ELR (cell line): ENCODE measurements at regions not wholly inside any gene's neighbourhood (a gene's known extent, or its start where the extent isn't known, plus 50 kb on each side); places are given as distances from the start of the nearest gene placed in this dataset.
"Not testable (repeated sequence)": the region's sequence is repeated elsewhere in the genome, so short reads cannot be mapped to it uniquely, and the experiment has no call there.

Experiments used
- DNase-seq: peaks from one replicate; pipeline ENCODE4 v3.0.0-alpha.2; 2015; ENCODE audit warnings: low read depth

DNA sequence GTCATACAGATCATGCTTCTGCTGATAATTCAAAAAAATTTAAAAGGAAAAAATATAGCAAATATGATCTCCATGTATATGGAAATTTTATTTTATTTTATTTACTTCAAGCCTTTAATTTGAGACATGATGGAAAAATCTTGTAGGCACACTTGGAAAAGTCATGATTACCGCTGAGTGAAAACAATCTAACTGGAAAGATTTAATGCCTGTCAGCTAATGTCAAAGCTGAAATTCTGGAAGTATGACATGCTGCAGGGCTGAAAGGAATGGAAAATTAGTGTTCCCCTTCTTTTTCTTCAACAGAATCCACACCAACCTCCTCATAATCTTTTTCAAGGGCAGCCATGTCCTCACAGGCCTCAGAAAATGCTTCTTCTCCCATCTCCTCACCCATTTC lies 58.2 kb downstream of the RPRM start:
- no peak for DNase-seq

DNA sequence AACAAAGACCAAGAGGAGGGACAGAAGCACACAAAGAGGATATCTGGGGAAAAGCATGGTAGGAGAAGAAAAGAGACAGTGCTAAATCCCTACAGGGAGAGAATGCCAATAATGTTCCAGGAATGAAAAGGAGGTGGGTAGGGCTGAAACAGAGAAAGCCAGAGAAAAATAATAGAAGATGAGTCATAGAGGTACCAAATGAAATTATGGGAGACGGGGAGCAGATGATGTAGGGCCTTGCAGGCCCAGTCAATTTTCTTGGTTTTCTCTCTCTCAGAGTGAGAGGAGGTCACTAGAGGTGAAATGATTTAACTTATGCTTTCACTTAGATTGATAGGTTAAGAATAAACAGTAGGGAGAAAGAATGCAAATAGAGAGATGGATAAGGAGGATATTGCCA lies 61.5 kb downstream of the RPRM start:
- DNase-seq = no peak

- no peak for DNase-seq
Measured at GRCh38 chr2:153416071-153416470, 62.5 kb downstream of the RPRM start.

DNA sequence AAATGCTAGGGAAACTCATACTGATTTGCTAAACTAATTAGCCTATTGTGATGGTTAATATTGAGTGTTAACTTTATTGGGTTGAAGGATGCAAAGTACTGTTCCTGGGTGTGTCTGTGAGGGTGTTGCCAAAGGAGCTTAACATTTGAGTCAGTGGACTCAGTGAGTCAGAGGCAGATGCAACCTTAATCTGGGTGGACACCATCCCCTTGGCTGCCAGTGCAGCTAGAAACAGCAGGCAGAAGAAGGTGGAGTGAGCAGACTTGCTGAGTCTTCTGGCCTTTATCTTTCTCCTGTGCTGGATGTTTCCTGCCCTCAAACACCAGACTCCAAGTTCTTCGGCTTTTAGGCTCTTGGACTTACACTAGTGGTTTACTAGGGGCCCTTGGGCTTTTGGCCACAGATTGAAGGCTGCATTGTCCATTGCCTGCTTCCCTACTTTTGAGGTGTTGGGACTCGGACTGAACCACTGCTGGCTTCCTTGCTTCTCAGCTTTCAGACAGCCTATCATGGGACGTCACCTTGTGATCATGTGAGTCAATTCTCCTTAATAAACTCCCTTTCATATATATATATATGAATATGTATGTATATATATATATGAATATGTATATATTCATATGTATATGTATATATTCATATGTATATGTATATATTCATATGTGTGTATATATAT lies 69.7 kb downstream of the RPRM start:
- no peak for DNase-seq

DNA sequence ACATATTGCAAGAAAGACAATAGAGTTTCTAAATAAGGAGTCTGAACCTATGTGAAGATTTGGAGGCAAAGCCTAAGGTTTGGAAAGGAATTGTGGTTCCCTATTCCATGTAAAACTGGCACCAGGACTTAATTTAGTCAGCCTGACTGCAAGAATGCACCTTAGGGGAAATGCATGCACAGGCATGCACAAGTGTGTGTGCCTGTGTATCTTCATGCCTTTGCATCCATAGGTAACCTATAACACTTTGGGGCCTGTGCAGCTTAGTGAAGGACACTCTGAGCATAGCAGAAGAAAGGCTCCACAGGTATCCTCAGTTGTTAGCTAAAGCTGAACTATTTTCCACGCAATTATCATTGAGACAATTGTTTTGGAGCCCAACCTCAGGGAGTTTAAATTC lies 73.4 kb downstream of the RPRM start:
- no peak for DNase-seq

- DNase-seq = no peak
Measured at GRCh38 chr2:153404792-153405191, 73.8 kb downstream of the RPRM start.

DNA sequence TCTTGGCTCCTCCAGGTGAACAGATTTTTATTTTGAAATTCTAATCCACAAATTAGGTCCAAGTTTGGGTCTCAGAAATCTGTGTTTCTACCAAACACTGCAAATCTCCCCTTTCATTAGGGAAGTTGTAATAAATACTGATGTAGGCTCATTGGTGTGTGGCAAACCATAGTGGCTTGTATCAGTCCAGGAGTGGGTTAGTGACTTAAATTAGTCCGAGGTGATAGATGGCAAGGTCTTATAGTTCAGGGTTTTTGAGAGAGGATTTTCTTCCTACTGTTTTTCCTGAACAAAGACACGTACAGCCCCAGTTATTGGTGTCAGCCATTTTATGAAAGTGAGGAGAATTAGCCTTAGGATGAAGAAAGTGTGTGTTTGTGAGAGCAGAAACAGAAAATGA lies 74.6 kb downstream of the RPRM start:
- no peak for DNase-seq

- not testable (repeated sequence) for DNase-seq
Measured at GRCh38 chr2:153403352-153403751, 75.2 kb downstream of the RPRM start.

DNA sequence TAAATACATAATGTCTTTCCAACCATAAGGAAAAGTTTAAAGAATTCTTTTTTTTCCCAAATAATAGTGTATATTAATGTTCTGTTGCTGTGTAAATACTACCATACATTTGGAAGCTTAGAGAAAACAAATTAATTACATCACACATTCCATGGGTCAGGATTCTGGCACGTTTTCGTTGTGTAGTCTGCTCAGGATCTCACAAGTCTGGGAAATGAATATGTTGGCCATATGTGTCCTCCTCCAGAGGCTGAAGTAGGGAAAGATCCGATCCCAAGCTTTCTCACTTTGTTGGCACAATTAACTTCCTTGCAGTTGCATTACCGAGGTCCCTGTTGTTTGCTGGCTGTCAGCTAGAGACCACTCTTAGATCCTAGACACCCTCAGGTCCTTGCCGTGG lies 83.9 kb downstream of the RPRM start:
- DNase-seq = no peak

DNA sequence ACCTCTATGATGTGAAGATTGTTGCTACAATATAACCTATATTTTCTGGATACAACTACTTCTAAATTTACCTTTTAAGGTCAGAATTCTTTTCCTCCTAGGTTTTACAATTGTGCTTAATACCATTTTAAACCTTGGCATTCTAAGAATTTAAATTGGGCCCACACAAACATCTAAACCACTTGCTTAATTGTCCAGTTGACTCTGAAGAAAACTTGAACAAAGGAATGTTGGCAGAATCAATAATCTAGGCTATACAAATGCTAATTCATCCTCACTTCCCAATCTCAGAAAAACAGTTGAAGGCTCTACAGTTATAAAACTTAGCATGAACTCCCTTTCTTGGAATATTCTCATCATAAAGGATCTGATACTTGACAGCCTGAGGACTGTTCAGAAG lies 84.3 kb downstream of the RPRM start:
- DNase-seq = no peak

DNA sequence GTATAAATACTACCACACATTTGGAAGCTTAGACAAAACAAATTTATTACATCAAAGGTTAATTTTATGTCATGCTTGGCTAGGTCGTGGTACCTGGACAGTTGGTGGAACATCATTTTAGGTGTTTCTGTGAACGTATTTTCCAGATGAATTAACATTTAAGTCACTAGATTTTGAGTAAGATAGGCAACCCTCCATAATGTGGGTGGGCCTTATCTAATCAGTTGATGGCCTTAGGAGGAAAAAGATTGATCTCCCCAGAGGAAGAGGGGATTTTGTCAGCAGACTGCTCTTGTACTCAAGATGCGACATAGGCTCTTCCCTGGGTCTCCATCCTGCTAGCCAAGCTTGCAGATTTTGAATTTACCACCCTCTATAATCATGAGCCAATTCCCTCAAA lies 85.0 kb downstream of the RPRM start:
- DNase-seq = no peak

DNA sequence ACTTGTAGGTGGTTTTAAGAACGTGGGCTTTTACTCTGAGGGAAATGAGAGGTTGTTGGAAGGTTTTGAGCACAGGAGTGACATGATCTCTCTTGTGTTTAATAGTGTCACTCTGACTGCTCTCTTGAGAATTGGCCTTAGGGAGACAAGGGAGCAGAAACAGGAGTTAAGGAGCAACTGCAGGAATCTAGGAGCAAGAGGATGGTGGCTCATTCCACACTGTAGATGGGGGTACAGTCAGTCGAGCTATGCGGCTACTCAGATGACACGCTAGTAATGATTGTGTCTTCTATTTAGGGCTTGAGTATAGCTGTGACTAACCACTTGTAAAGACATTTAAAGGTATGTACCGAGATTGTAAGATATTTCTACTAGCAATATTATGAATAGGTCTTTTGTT lies 87.4 kb downstream of the RPRM start:
- DNase-seq = no peak

DNA sequence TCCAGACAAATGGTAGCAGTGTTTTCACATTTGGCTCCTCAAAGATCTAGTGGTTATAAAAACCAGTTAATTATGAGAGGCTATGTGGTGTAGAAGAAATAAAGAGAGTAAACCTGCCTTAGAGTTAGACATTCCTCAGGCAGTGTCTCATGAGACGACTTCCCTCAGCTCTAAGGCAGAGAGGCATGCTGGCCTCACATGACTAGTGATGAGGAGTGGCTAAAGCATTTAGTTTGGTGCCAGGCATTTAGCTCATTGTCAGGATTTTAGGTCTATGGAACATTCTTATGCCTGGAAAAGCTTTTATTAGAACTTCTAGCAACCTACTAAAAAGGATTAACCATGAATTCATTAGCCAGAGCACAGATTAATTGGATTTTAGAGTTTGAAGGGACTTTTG lies 90.3 kb downstream of the RPRM start:
- no peak for DNase-seq

- no peak for DNase-seq
Measured at GRCh38 chr2:153387203-153387602, 91.4 kb downstream of the RPRM start.

DNA sequence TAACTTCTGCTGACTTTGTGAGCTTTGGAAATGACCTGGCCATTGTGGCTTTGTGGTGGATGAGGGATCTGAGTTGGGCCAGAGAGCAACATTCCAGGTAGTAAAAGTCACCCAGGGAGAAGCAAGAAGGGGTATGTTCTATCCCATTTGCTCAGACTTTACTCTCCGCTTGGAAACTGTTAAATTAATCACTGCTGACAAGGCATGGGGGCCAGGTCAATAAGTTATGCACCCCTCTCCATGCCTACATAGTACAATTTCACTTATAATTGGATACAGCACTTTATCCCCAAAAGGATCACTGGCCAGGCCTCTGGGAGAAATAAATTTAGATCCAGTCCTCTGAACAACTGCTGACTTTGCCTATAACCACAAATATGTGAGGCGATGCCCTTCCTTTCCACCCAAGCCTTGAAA lies 92.1 kb downstream of the RPRM start:
- DNase-seq = no peak

DNA sequence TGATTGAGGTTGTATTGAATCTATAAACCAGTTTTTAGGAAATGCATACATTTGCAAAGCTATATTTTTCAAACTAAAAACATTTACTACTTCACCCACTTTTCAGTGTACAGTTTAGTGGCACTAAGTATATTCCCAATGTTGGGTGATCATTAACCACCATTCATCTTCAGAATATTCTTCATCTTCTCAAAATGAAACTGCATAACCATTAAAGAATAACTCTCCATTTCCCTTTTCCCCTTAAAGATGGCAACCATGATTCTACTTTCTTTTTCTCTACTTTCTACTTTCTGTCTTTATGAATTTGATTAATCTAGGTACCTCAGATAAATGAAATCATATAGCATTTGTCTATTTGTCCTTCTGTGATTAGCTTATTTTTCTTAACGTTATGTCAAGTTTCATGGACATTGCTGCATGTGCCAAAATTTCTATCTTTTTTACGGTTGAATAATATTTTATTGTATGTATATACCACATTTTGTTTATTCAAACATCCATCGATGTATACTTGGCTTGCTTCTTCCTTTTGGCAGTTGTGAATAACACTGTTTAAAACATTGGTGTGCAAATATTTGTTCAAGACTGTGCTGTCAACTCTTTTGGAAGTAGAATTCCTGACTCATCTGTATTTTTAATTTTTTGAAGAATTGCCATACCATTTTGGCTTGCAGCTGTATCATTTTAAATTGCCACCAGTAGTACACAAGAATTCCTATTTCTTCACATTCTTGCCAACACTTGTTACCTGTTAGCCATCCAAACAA lies 104.9 kb downstream of the RPRM start:
- DNase-seq = no peak

DNA sequence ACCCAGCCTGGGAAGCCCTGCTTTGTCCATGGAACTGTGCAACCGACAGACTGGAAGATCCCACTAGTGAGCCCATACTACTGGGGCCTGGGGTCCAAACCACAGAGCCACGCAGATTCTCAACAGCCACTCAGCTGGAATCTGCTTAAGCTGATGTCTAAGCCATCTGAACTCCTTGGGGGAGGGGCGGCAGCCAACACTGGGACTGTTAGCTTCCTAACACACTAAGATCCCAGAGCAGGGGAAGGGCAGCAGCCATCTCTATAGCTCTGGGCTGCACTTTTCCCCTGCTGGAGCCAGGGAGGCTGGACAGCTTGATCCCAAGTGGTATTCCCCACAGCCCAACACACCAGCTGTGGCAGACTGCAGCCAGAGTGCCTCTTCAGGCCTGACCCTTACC lies 118.3 kb downstream of the RPRM start:
- no peak for DNase-seq

- DNase-seq = no peak
Measured at GRCh38 chr2:153354377-153354776, 124.2 kb downstream of the RPRM start.

DNA sequence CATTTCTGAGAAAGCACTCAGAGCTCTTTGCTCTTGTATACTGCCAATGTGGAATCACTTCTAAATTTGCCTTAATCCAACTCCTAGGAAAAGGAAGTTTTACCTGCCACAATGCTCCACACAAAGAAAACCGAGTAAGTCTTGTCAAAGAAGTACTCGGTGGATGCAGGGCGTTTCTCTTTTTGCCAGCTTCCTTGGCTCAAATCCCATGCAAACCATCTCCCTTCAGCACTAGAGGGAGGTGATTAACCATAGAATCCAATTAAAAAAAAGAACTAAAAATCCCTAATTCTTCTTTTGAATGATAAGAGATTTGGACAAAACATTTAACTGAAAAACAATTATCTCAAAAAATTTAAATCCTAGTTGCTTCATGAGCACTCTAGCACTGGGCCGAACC lies 129.0 kb downstream of the RPRM start:
- no peak for DNase-seq

GRCh38 chr2:153347818-153348495 lies 130.6 kb downstream of the RPRM start:
- DNase-seq = no peak

DNA sequence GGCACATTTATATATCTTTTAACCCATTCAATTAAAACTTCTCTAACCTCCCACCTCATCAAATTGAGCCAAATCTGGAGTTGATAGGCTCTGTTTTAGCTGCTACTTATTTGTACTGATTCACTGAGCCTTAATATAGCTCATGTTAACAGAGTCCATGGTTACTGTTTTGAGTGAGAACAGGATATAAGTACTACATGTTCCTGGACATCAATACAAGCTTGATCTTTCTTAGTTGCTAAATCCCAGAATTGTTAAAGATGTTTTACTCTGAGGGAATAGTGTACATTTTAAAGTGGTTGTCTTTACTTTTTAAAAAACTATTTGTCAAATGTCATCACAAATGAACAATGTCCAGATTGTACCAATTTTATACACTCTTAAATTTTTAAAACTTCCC lies 157.7 kb downstream of the RPRM start:
- DNase-seq = no peak

GRCh38 chr2:153311432-153311831 lies 167.1 kb downstream of the RPRM start:
- no peak for DNase-seq

DNA sequence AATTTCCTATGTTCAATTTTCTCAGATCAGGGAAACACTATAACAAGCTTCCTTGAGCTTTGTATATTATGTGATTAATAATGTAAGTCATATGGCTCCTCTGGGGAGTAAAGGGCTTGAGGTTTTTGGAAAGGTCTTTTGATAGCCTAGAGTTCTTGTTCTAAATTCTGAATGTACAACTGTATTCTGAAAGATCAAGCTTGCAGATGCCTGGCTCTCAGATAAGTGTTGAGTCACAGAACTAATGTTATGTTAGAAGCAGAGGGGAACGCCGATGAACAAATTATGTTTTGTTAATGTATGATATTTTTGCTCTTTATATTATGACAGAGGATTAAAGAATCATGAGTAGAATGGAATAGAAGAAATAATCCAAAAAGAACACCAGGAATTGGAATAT lies 170.1 kb downstream of the RPRM start:
- no peak for DNase-seq
